IMR-90 (cell line): ENCODE measurements at regions not wholly inside any gene's neighbourhood (a gene's known extent, or its start where the extent isn't known, plus 50 kb on each side); places are given as distances from the start of the nearest gene placed in this dataset.
A peak's percentile ranks its signal among the peaks of the same experiment; 100 is the strongest.

Source experiments
- ATAC-seq: fragments of 200-7000 bp; cut with Tn5 transposase; 2 replicates; pipeline ENCODE4 v1.9.1; 2020; ENCODE audit warnings: low read depth, mild to moderate bottlenecking, moderate library complexity
- BruUV-seq: library from RNA; stranded (reverse); fragments of 400-500 nt; replicated peaks from 2 replicates; lab custom pipeline; 2021; lab: Mats Ljungman, UMichigan
- CTCF ChIA-PET: fragments of 300-600 bp; formaldehyde crosslinking; extraction: SDS; loops from one replicate; lab custom pipeline; 2021; ENCODE audit warnings: antibody characterized with exemption; lab: Yijun Ruan, JAX
- POLR2A ChIA-PET: fragments of 300-600 bp; sonication (Branson Sonifier 250); formaldehyde crosslinking; loops from one replicate; lab custom pipeline; 2022; ENCODE audit warnings: antibody characterized with exemption; ENCODE audit not compliant: unreplicated experiment; lab: Charles Lee
- DNase-seq: peaks from one replicate; pipeline ENCODE4 v3.0.0; 2013
- H2AFZ ChIP-seq: replicated peaks from 2 replicates; pipeline ENCODE3; 2013; ENCODE audit warnings: low read length, mild to moderate bottlenecking; ENCODE audit not compliant: poor library complexity
- H2AK5ac ChIP-seq: 2 replicates; pipeline ENCODE4 v1.6.1; 2013; ENCODE audit warnings: low read depth, low read length, inconsistent platforms
- H2AK9ac ChIP-seq: replicated peaks from 2 replicates; pipeline ENCODE3; 2013; ENCODE audit warnings: mild to moderate bottlenecking, low read depth, low read length, moderate library complexity; ENCODE audit not compliant: poor library complexity
- H2BK120ac ChIP-seq: 2 replicates; pipeline ENCODE4 v1.6.1; 2013; ENCODE audit warnings: low read depth, low read length, inconsistent platforms
- H2BK15ac ChIP-seq: 3 replicates; pipeline ENCODE4 v1.6.1; 2013; ENCODE audit warnings: low read depth, low read length, inconsistent platforms
- H2BK20ac ChIP-seq: 2 replicates; pipeline ENCODE4 v1.6.1; 2013; ENCODE audit warnings: low read depth, mild to moderate bottlenecking, inconsistent platforms, low read length, moderate library complexity
- H2BK5ac ChIP-seq: 2 replicates; pipeline ENCODE4 v1.6.1; 2013; ENCODE audit warnings: mild to moderate bottlenecking, low read depth, low read length, inconsistent platforms; ENCODE audit not compliant: poor library complexity, severe bottlenecking
- H3K14ac ChIP-seq: replicated peaks from 2 replicates; pipeline ENCODE4 v1.6.1; 2013; ENCODE audit warnings: low read depth, low read length, inconsistent platforms
- H3K18ac ChIP-seq: 2 replicates; pipeline ENCODE4 v1.6.1; 2013; ENCODE audit warnings: low read depth, low read length, control low read depth
- H3K23ac ChIP-seq: 2 replicates; pipeline ENCODE4 v1.6.1; 2013; ENCODE audit warnings: low read depth, low read length, inconsistent platforms
- H3K27ac ChIP-seq: 2 replicates; pipeline ENCODE4 v1.5.1; 2013; ENCODE audit warnings: mild to moderate bottlenecking, control low read depth, low read length; ENCODE audit not compliant: insufficient read depth
- H3K27me3 ChIP-seq: 2 replicates; pipeline ENCODE4 v1.6.1; 2013; ENCODE audit warnings: low read length; ENCODE audit not compliant: control insufficient read depth, insufficient read depth
- H3K36me3 ChIP-seq: 2 replicates; pipeline ENCODE4 v1.6.1; 2013; ENCODE audit warnings: low read length, mixed read lengths; ENCODE audit not compliant: control insufficient read depth, insufficient read depth
- H3K4ac ChIP-seq: 2 replicates; pipeline ENCODE4 v1.6.1; 2013; ENCODE audit warnings: low read depth, low read length, inconsistent platforms
- H3K4me1 ChIP-seq: 2 replicates; pipeline ENCODE4 v1.6.1; 2013; ENCODE audit warnings: low read length, mixed read lengths; ENCODE audit not compliant: control insufficient read depth, insufficient read depth
- H3K4me2 ChIP-seq: 2 replicates; pipeline ENCODE4 v1.6.1; 2013; ENCODE audit warnings: low read depth, mild to moderate bottlenecking, control low read depth, low read length, moderate library complexity
- H3K4me3 ChIP-seq: 2 replicates; pipeline ENCODE4 v1.5.1; 2013; ENCODE audit warnings: low read depth, mild to moderate bottlenecking, control low read depth, low read length, moderate library complexity; ENCODE audit not compliant: insufficient read depth
- H3K56ac ChIP-seq: 2 replicates; pipeline ENCODE4 v1.6.1; 2013; ENCODE audit warnings: low read length, inconsistent platforms; ENCODE audit not compliant: insufficient read depth; ENCODE audit errors: extremely low read depth
- H3K79me1 ChIP-seq, 2 experiments: 2 replicates each; pipeline ENCODE4 v1.6.1; 2013; ENCODE audit warnings: low read length in 2 of 2, inconsistent platforms in 1 of 2, low read depth in 1 of 2
- H3K9ac ChIP-seq: 2 replicates; pipeline ENCODE4 v1.6.1; 2013; ENCODE audit warnings: low read depth, low read length, control low read depth
- H3K9me1 ChIP-seq: 2 replicates; pipeline ENCODE4 v1.6.1; 2013; ENCODE audit warnings: low read length, inconsistent platforms; ENCODE audit not compliant: insufficient read depth
- H3K9me3 ChIP-seq: 2 replicates; pipeline ENCODE4 v1.6.1; 2013; ENCODE audit warnings: low read length; ENCODE audit not compliant: control insufficient read depth, insufficient read depth
- H4K20me1 ChIP-seq: 2 replicates; pipeline ENCODE4 v1.6.1; 2013; ENCODE audit warnings: low read length, inconsistent platforms; ENCODE audit not compliant: insufficient read depth
- H4K5ac ChIP-seq: 2 replicates; pipeline ENCODE4 v1.6.1; 2013; ENCODE audit warnings: mild to moderate bottlenecking, low read depth, low read length, control low read depth
- H4K8ac ChIP-seq, 2 experiments: 2 replicates each; pipeline ENCODE4 v1.6.1; 2013; ENCODE audit warnings: low read depth in 2 of 2, low read length in 2 of 2, control low read depth in 1 of 2, inconsistent platforms in 1 of 2
- H4K91ac ChIP-seq: 2 replicates; pipeline ENCODE4 v1.6.1; 2013; ENCODE audit warnings: low read depth, low read length, inconsistent platforms; ENCODE audit not compliant: insufficient read depth
- dilution Hi-C: fragments of 300-500 bp; cut with HindIII; formaldehyde crosslinking; loops from one replicate; pipeline ENCODE4 v1.14.3; 2018; ENCODE audit warnings: low sequenced_read_pairs; ENCODE audit not compliant: unreplicated experiment
- in situ Hi-C: fragments of 300-500 bp; cut with MboI; formaldehyde crosslinking; loops from 3 replicates; pipeline ENCODE4 v1.14.3; 2019; ENCODE audit warnings: low sequenced_read_pairs, inconsistent platforms, mixed read lengths
- intact Hi-C: fragments of 100-400 bp; cut with micrococcal nuclease; formaldehyde crosslinking; loops from 2 replicates; pipeline ENCODE4 v1.10.0; 2022
- TF ChIP-seq, protein P1 (sequence below): conservative IDR thresholded peaks from 2 replicates; pipeline ENCODE4 v1.5.1; 2012; ENCODE audit warnings: mild to moderate bottlenecking, low read depth, low read length, improper control_type of control experiment

DNA sequence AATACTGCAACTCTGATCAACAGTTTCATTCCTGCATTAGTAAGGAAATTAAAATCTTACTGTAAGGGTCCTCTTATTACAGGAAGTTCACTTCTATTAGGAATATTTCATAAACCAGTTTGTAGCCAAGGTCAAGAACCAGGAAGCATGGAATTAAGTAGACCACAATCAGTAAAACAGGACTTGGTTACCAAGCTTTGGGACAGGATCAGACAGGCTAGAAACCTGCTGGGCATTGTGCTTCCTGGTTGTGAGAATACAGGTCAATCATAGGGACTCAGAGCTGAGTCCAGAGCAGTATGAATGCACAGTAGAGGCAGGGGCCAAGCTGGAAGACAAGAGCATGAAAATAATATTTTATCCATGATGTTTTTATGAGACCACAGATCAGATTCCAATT lies 248.0 kb downstream of the IKZF2 start:
- intact Hi-C loops = no loop called here

More for the DNA sequence above, 248.0 kb downstream of the IKZF2 start:
- no peak overlapping the region for H2BK5ac ChIP-seq
- CTCF ChIA-PET = interaction anchor here (1.9 kb wide), 1 partner anchor 11 kb away, joined by 5 read pairs; no protein-coding TSS in a partner anchor
- no peaks in the 10 kb centered on the region for H3K4me1 ChIP-seq
- H3K18ac ChIP-seq = no peak overlapping the region
- H3K23ac ChIP-seq = no peak overlapping the region
- TF ChIP-seq, protein P1, sequence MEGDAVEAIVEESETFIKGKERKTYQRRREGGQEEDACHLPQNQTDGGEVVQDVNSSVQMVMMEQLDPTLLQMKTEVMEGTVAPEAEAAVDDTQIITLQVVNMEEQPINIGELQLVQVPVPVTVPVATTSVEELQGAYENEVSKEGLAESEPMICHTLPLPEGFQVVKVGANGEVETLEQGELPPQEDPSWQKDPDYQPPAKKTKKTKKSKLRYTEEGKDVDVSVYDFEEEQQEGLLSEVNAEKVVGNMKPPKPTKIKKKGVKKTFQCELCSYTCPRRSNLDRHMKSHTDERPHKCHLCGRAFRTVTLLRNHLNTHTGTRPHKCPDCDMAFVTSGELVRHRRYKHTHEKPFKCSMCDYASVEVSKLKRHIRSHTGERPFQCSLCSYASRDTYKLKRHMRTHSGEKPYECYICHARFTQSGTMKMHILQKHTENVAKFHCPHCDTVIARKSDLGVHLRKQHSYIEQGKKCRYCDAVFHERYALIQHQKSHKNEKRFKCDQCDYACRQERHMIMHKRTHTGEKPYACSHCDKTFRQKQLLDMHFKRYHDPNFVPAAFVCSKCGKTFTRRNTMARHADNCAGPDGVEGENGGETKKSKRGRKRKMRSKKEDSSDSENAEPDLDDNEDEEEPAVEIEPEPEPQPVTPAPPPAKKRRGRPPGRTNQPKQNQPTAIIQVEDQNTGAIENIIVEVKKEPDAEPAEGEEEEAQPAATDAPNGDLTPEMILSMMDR = no peak
- H4K5ac ChIP-seq = no peak overlapping the region
- no peak overlapping the region for H3K27ac ChIP-seq
- no peak overlapping the region for H3K56ac ChIP-seq
- H3K9ac ChIP-seq = no peak overlapping the region
- no peak overlapping the region for H2BK20ac ChIP-seq
- in situ Hi-C loops = no loop called here
- no peak overlapping the region for H4K8ac ChIP-seq
- DNase-seq (no peak), ATAC-seq (no peak)
- POLR2A ChIA-PET = no interaction called here
- H3K9me3 ChIP-seq = no peaks in the 10 kb centered on the region
- H3K4ac ChIP-seq = no peak overlapping the region
- H2AFZ ChIP-seq = no peak overlapping the region
- dilution Hi-C loops = no loop called here
- H4K91ac ChIP-seq = no peak overlapping the region
- no peaks in the 10 kb centered on the region for H3K27me3 ChIP-seq
- peak overlapping the region; percentile 75; the same call in 1 of the 3 replicates for H2BK15ac ChIP-seq
- H3K14ac ChIP-seq = no peak overlapping the region
- no peaks in the 10 kb centered on the region for H3K36me3 ChIP-seq
- H4K20me1 ChIP-seq = no peaks in the 10 kb centered on the region
- H2AK9ac ChIP-seq = no peak overlapping the region
- no peak overlapping the region for H3K4me3 ChIP-seq
- BruUV-seq = no TSS peak
- no peak overlapping the region for H2AK5ac ChIP-seq
- no peaks in the 10 kb centered on the region for H3K9me1 ChIP-seq
- no peaks in the 10 kb centered on the region for H3K79me1 ChIP-seq
- no peak overlapping the region for H2BK120ac ChIP-seq
- no peak overlapping the region for H3K4me2 ChIP-seq
